ENCODE measurements at regions not wholly inside any gene's neighbourhood (a gene's known extent, or its start where the extent isn't known, plus 50 kb on each side); places are given as distances from the start of the nearest gene placed in this dataset.

DNA sequence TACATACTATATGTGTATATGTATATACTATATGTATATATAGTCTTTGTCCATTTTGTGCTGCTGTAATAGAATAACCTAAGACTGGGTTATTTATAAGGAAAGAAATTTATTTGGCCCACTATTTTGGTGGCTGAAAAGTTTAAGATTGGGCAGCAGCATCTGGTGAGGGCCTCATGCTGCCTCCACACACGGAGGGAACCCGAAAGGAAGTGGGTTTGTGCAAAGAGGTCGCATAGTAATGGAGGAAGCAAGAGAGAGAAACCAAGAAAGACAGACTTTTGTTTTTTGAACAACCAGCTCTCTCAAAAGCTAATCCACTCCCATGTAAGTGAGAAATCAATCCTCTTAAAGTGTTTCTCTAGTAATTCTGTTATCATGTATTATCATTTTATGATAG, 1147.3 kb downstream of the NCAM2 start:
- TF ChIP-seq, protein P1, sequence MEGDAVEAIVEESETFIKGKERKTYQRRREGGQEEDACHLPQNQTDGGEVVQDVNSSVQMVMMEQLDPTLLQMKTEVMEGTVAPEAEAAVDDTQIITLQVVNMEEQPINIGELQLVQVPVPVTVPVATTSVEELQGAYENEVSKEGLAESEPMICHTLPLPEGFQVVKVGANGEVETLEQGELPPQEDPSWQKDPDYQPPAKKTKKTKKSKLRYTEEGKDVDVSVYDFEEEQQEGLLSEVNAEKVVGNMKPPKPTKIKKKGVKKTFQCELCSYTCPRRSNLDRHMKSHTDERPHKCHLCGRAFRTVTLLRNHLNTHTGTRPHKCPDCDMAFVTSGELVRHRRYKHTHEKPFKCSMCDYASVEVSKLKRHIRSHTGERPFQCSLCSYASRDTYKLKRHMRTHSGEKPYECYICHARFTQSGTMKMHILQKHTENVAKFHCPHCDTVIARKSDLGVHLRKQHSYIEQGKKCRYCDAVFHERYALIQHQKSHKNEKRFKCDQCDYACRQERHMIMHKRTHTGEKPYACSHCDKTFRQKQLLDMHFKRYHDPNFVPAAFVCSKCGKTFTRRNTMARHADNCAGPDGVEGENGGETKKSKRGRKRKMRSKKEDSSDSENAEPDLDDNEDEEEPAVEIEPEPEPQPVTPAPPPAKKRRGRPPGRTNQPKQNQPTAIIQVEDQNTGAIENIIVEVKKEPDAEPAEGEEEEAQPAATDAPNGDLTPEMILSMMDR (IDR thresholded peaks at IDR 0.05; ENCODE audit: insufficient read depth in 1 of 2, low read depth in 1 of 2, low read length in 1 of 2, severe bottlenecking in 1 of 2, unreplicated experiment in 1 of 2), result no peak
- no peaks in the 10 kb centered on the region for H3K9me3 ChIP-seq
- Mint-ChIP-seq H3K4me1 (ENCODE audit: low read depth, unreplicated experiment) (no peaks in the 10 kb centered on the region), H3K27me3 (ENCODE audit: insufficient read depth, unreplicated experiment) (no peaks in the 10 kb centered on the region), H3K4me3 (ENCODE audit: unreplicated experiment) (no peak overlapping the region), H3K36me3 (ENCODE audit: insufficient read depth, unreplicated experiment) (no peaks in the 10 kb centered on the region), H3K27ac (ENCODE audit: unreplicated experiment) (no peak overlapping the region), H3K9me3 (ENCODE audit: unreplicated experiment) (peaks cover 27% of the 10 kb centered on the region)
- no peaks in the 10 kb centered on the region for H3K27me3 ChIP-seq (replicated peaks; ENCODE audit: control insufficient read depth, insufficient read depth, low read length)
- H3K36me3 ChIP-seq (ENCODE audit: control insufficient read depth, insufficient read depth, low read length), result no peaks in the 10 kb centered on the region
- H3K4me1 ChIP-seq, result no peaks in the 10 kb centered on the region
- no TSS peak for BruUV-seq (replicated peaks)
- DNase-seq, result no peak
- H3K4me3 ChIP-seq (ENCODE audit: low read depth, low read length), result no peak overlapping the region
- ChIA-PET POLR2A (no interaction called here), CTCF (no interaction called here)
- intact Hi-C loops (cut with micrococcal nuclease; ENCODE audit: unreplicated experiment), result no loop called here

DNA sequence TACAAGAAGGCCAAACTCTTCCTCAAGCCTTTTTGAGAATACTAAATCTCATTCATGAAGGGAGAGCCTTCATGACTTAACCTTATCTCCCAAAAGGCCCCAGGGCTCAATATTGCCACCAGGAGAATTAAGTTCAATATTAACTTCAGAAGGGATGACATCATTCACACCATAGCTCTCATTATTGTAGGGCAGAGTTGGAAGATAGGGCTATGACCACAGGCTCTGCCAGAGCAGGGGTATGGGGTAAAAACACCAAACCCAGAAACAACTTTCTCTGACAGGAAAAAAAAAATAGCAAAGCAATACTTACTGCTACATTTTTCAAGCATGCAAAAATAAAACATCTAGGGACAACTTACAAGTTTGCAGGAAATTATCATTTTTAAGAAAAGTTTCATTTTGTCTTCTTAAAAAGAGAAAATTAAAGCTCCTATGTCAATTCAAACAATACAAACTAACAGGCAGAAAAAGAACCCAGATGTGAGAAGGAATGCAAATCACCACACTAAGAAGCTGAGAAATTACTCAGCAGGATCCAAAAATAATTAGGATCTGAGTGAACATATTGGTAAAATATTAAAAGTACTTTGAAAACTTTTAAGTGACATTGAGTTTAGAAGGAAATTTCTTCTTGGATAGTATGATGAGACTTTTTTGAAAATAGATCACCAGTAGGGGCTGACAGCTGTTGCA, 1156.5 kb downstream of the NCAM2 start:
- no peak overlapping the region for H3K27ac Mint-ChIP-seq (ENCODE audit: unreplicated experiment)
- intact Hi-C loops (cut with micrococcal nuclease; ENCODE audit: unreplicated experiment), result no loop called here

DNA sequence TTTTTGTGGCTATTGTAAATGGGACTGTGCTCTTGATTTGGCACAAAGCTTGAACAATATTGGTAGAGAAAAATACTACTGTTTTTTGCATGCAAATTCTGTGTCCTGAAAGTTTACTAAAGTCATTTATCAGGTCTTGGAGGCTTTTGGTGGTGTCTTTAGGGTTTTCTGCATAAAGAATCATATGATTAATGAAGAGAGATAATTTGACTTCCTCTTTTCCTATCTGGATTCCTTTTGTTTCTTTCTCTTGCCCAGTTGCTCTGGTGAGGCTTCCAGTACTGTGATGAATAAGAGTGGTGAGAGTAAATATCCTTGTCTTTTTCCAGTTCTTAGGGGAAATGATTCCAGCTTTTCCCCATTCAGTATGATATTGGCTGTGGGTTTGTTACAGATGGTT, 1166.7 kb downstream of the NCAM2 start:
- TF ChIP-seq, protein P1 (IDR thresholded peaks at IDR 0.05; ENCODE audit: insufficient read depth in 1 of 2, low read depth in 1 of 2, low read length in 1 of 2, severe bottlenecking in 1 of 2, unreplicated experiment in 1 of 2), result no peak

More for the DNA sequence above, 1156.5 kb downstream of the NCAM2 start:
- CTCF ChIA-PET, result no interaction called here
- Histone ChIP-seq H3K27me3 (replicated peaks; ENCODE audit: control insufficient read depth, insufficient read depth, low read length) (no peaks in the 10 kb centered on the region), H3K36me3 (ENCODE audit: control insufficient read depth, insufficient read depth, low read length) (no peaks in the 10 kb centered on the region), H3K4me3 (ENCODE audit: low read depth, low read length) (no peak overlapping the region), H3K4me1 (no peaks in the 10 kb centered on the region), H3K9me3 (no peaks in the 10 kb centered on the region)
- POLR2A ChIA-PET, result no interaction called here
- Mint-ChIP-seq H3K4me3 (ENCODE audit: unreplicated experiment) (no peak overlapping the region), H3K36me3 (ENCODE audit: insufficient read depth, unreplicated experiment) (no peaks in the 10 kb centered on the region), H3K9me3 (ENCODE audit: unreplicated experiment) (peaks cover 2% of the 10 kb centered on the region), H3K27me3 (ENCODE audit: insufficient read depth, unreplicated experiment) (no peaks in the 10 kb centered on the region), H3K4me1 (ENCODE audit: low read depth, unreplicated experiment) (peaks cover 6% of the 10 kb centered on the region)
- no peak for DNase-seq
- BruUV-seq (replicated peaks), result no TSS peak
- TF ChIP-seq, protein P1 (IDR thresholded peaks at IDR 0.05; ENCODE audit: insufficient read depth in 1 of 2, low read depth in 1 of 2, low read length in 1 of 2, severe bottlenecking in 1 of 2, unreplicated experiment in 1 of 2), result no peak

More for the DNA sequence above, 1166.7 kb downstream of the NCAM2 start:
- BruUV-seq (replicated peaks), result no TSS peak
- DNase-seq, result no peak
- Histone ChIP-seq H3K9me3 (no peaks in the 10 kb centered on the region), H3K36me3 (ENCODE audit: control insufficient read depth, insufficient read depth, low read length) (no peaks in the 10 kb centered on the region), H3K4me3 (ENCODE audit: low read depth, low read length) (no peak overlapping the region), H3K4me1 (no peaks in the 10 kb centered on the region), H3K27me3 (replicated peaks; ENCODE audit: control insufficient read depth, insufficient read depth, low read length) (no peaks in the 10 kb centered on the region)
- intact Hi-C loops (cut with micrococcal nuclease; ENCODE audit: unreplicated experiment), result no loop called here
- no peaks in the 10 kb centered on the region for H3K4me1 Mint-ChIP-seq (ENCODE audit: low read depth, unreplicated experiment)
- H3K27ac Mint-ChIP-seq (ENCODE audit: unreplicated experiment), result no peak overlapping the region
- no peak overlapping the region for H3K4me3 Mint-ChIP-seq (ENCODE audit: unreplicated experiment)
- CTCF ChIA-PET, result no interaction called here
- no peaks in the 10 kb centered on the region for H3K9me3 Mint-ChIP-seq (ENCODE audit: unreplicated experiment)
- POLR2A ChIA-PET, result no interaction called here
- no peaks in the 10 kb centered on the region for H3K36me3 Mint-ChIP-seq (ENCODE audit: insufficient read depth, unreplicated experiment)
- no peaks in the 10 kb centered on the region for H3K27me3 Mint-ChIP-seq (ENCODE audit: insufficient read depth, unreplicated experiment)

Data from Caco-2 (cell line).